Parathyroid adenoma (tissue), 2 donors: ENCODE measurements at regions not wholly inside any gene's neighbourhood (a gene's known extent, or its start where the extent isn't known, plus 50 kb on each side); places are given as distances from the start of the nearest gene placed in this dataset.

Experiments used
- H2AFZ ChIP-seq: fragments of 300-600 bp; sonication (generic); one replicate; pipeline ENCODE4 v1.7.0; 2017; ENCODE audit warnings: antibody characterized with exemption, mild to moderate bottlenecking
- H3K27ac ChIP-seq: fragments of 300-600 bp; sonication (generic); one replicate; pipeline ENCODE4 v1.7.0; 2017
- H3K27me3 ChIP-seq: fragments of 300-600 bp; sonication (generic); one replicate; pipeline ENCODE4 v1.7.0; 2017; ENCODE audit warnings: low read length; ENCODE audit not compliant: control insufficient read depth, insufficient read depth
- H3K36me3 ChIP-seq: fragments of 300-600 bp; sonication (generic); one replicate; pipeline ENCODE4 v1.7.0; 2017; ENCODE audit warnings: low read length; ENCODE audit not compliant: control insufficient read depth, insufficient read depth
- H3K4me1 ChIP-seq: fragments of 300-600 bp; sonication (generic); one replicate; pipeline ENCODE4 v1.7.0; 2017; ENCODE audit warnings: control low read depth
- H3K4me2 ChIP-seq: fragments of 300-600 bp; sonication (generic); one replicate; pipeline ENCODE4 v1.7.0; 2017; ENCODE audit warnings: low read length
- H3K4me3 ChIP-seq: fragments of 300-600 bp; sonication (generic); one replicate; pipeline ENCODE4 v1.7.0; 2017; ENCODE audit warnings: low read depth, low read length
- H3K79me2 ChIP-seq: fragments of 300-600 bp; sonication (generic); one replicate; pipeline ENCODE4 v1.7.0; 2017; ENCODE audit warnings: control low read depth
- H3K9ac ChIP-seq: fragments of 300-600 bp; sonication (generic); one replicate; pipeline ENCODE4 v1.7.0; 2017; ENCODE audit warnings: mild to moderate bottlenecking
- H3K9me3 ChIP-seq: fragments of 300-600 bp; sonication (generic); one replicate; pipeline ENCODE4 v1.7.0; 2017; ENCODE audit warnings: low read length; ENCODE audit not compliant: control insufficient read depth
- CTCF ChIP-seq: fragments of 300-600 bp; sonication (generic); IDR thresholded peaks from one replicate; pipeline ENCODE4 v1.7.0; 2017; ENCODE audit warnings: antibody characterized with exemption, mild to moderate bottlenecking
- donor health status: primary hyperparathyroidism.

GRCh38 chr7:1296356-1296981 lies 63.8 kb downstream of the UNCX start:
- TF ChIP-seq CTCF, result no peak
- H3K27ac ChIP-seq, result no peak overlapping the region
- H3K9ac ChIP-seq, result no peak overlapping the region
- H3K9me3 ChIP-seq, result no peaks in the 10 kb centered on the region
- H3K79me2 ChIP-seq, result no peaks in the 10 kb centered on the region
- H3K27me3 ChIP-seq, result peaks cover 4% of the 10 kb centered on the region
- H3K4me1 ChIP-seq, result no peaks in the 10 kb centered on the region
- H3K4me2 ChIP-seq, result no peak overlapping the region
- no peak overlapping the region for H2AFZ ChIP-seq
- no peak overlapping the region for H3K4me3 ChIP-seq
- H3K36me3 ChIP-seq, result no peaks in the 10 kb centered on the region

DNA sequence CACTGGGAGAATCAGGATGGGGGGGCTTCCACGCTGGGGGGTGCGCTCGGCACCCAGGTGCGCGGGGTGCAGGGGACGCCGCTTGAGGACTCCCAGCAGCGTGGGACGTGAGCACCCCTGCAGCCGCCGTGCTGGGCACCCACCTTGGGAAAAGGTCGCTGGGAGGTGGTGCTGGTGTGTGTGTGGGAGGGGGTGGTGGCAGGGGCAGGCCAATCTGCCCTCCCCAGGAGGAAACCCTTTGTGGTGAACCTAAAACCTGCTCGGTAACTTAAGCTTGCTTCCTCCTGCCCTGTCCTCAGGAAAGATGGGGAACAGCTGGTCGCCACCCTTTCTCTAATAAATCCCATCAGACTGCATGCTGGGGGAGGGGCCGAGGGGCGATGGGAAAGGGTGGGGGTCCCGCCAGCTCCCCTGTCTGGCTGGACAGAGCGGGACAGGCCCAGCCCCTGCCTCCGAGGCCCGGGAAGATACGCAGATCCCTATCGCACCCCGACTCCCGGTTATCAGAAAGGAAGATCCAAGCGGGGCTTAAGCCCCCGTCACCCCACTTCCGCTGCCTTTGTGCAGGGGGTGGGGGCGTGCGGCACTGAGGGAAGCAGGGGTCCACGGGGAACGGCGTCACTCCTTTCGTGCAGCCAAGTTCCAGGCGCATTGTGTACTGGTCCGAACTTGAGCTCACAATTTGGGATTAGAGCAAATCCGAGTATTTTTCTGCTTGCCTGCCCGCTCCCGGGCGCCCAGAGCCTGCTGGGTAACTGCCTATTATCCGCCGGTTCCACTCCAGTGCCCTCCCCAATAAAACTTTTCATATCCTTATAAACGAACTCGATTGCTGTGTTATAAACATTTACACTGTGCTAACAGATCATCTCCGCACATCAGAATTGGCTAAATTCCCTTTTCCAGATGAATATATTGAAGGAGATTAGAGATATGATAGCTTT lies 64.6 kb downstream of the UNCX start:
- H3K27me3 ChIP-seq, result peaks cover 4% of the 10 kb centered on the region
- no peak for TF ChIP-seq CTCF
- H3K9me3 ChIP-seq, result no peaks in the 10 kb centered on the region
- no peaks in the 10 kb centered on the region for H3K4me1 ChIP-seq
- H3K9ac ChIP-seq, result no peak overlapping the region
- no peak overlapping the region for H3K4me2 ChIP-seq
- H3K27ac ChIP-seq, result no peak overlapping the region
- no peak overlapping the region for H2AFZ ChIP-seq
- H3K4me3 ChIP-seq, result no peak overlapping the region
- no peaks in the 10 kb centered on the region for H3K36me3 ChIP-seq
- H3K79me2 ChIP-seq, result no peaks in the 10 kb centered on the region

GRCh38 chr7:1298051-1298930 lies 65.6 kb downstream of the UNCX start:
- TF ChIP-seq CTCF, result no peak
- no peaks in the 10 kb centered on the region for H3K4me1 ChIP-seq
- H3K4me2 ChIP-seq, result no peak overlapping the region
- H3K9me3 ChIP-seq, result no peaks in the 10 kb centered on the region
- H3K27me3 ChIP-seq, result peaks cover 4% of the 10 kb centered on the region
- no peak overlapping the region for H3K9ac ChIP-seq
- H3K4me3 ChIP-seq, result no peak overlapping the region
- no peaks in the 10 kb centered on the region for H3K36me3 ChIP-seq
- H3K79me2 ChIP-seq, result no peaks in the 10 kb centered on the region
- no peak overlapping the region for H3K27ac ChIP-seq
- no peak overlapping the region for H2AFZ ChIP-seq

DNA sequence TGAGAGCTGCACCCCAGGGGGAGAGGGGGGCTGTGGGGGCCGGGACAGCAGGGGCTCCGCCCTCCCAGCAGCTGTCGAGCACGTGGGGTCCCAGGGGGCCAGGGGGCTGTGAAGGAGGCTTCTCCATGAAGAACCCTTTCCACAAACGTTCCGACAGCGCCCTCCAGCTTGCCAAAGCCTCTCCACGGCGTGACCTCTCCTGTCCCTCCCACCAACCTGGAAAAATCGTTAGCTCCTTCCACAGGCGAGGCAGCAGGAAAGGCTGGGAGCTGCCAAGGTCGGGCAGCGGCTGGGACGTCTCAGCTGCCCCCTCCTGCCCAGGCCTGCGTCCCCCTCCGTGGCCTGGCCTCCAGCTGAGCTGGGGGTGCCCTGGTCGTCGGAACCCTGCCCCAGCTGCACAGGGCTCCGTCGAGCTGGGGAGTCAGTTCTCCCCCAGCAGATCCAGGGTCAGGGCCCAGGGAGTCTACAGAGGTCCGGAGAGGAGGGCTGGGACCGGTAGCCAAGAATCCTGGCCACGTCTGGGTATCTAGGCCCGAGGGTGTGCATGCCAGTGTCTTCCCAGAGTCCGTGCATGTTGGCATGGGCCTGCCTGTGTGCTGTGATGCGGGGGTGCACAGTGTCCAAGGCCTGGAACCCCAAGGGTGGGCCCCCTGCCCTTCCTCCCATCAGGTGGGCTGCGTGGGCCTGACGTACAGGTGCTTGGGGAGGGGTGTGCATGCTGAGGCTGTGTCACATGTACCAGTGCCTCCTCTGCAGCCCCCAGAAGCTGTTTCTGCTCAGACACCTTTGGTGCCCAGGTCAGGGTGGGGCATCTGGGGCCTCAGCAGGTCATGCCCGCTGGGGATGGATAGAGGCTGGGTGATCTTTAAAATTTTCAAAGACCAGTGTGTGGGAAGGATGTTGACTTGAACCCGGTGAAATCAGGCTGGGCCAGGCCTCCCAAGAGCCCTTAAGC lies 66.5 kb downstream of the UNCX start:
- no peaks in the 10 kb centered on the region for H3K79me2 ChIP-seq
- H3K36me3 ChIP-seq, result no peaks in the 10 kb centered on the region
- no peak overlapping the region for H3K27ac ChIP-seq
- peaks cover 4% of the 10 kb centered on the region for H3K27me3 ChIP-seq
- H3K4me3 ChIP-seq, result no peak overlapping the region
- H3K9me3 ChIP-seq, result no peaks in the 10 kb centered on the region
- no peak overlapping the region for H2AFZ ChIP-seq
- no peak for TF ChIP-seq CTCF
- H3K4me2 ChIP-seq, result no peak overlapping the region
- no peaks in the 10 kb centered on the region for H3K4me1 ChIP-seq
- no peak overlapping the region for H3K9ac ChIP-seq
